UCSD-AML1 (cell line): ENCODE measurements at regions not wholly inside any gene's neighbourhood (a gene's known extent, or its start where the extent isn't known, plus 50 kb on each side); places are given as distances from the start of the nearest gene placed in this dataset.

Experiments
- DNase-seq: peaks from one replicate; lab custom pipeline; 2025; ENCODE audit not compliant: unreplicated experiment; lab: John Stamatoyannopoulos, UW

GRCh38 chr5:175116466-175117048, 327.4 kb downstream of the DRD1 start:
- DNase-seq: no peak

- no peak for DNase-seq
Measured at GRCh38 chr5:175115831-175116230, 328.2 kb downstream of the DRD1 start.

- no peak for DNase-seq
Measured at GRCh38 chr5:175113947-175114346, 330.0 kb downstream of the DRD1 start.

GRCh38 chr5:175109058-175109755, 334.8 kb downstream of the DRD1 start:
- no peak for DNase-seq

GRCh38 chr5:175107865-175108264, 336.1 kb downstream of the DRD1 start:
- no peak for DNase-seq

- DNase-seq: no peak
Measured at GRCh38 chr5:175107028-175107588, 336.9 kb downstream of the DRD1 start.

GRCh38 chr5:175104677-175105076, 339.3 kb downstream of the DRD1 start:
- no peak for DNase-seq

- no peak for DNase-seq
Measured at GRCh38 chr5:175103746-175104145, 340.2 kb downstream of the DRD1 start.

GRCh38 chr5:175102717-175103116, 341.3 kb downstream of the DRD1 start:
- no peak for DNase-seq

- DNase-seq: no peak
Measured at GRCh38 chr5:175098301-175098700, 345.7 kb downstream of the DRD1 start.

GRCh38 chr5:175096469-175097165, 347.4 kb downstream of the DRD1 start:
- DNase-seq: no peak

GRCh38 chr5:175094461-175094860, 349.5 kb downstream of the DRD1 start:
- no peak for DNase-seq

- DNase-seq: no peak
Measured at GRCh38 chr5:175092691-175093090, 351.3 kb downstream of the DRD1 start.

GRCh38 chr5:175088963-175089362, 355.0 kb downstream of the DRD1 start:
- DNase-seq: no peak

GRCh38 chr5:175082866-175083590, 358.6 kb downstream of the MSX2 start:
- no peak for DNase-seq

GRCh38 chr5:175082346-175082745, 358.0 kb downstream of the MSX2 start:
- DNase-seq: no peak

GRCh38 chr5:175079707-175080106, 355.3 kb downstream of the MSX2 start:
- no peak for DNase-seq

GRCh38 chr5:175070283-175070682, 345.9 kb downstream of the MSX2 start:
- DNase-seq: no peak

GRCh38 chr5:175060257-175060656, 335.9 kb downstream of the MSX2 start:
- no peak for DNase-seq

- DNase-seq: no peak
Measured at GRCh38 chr5:175059687-175060211, 335.4 kb downstream of the MSX2 start.

- no peak for DNase-seq
Measured at GRCh38 chr5:175056831-175057230, 332.4 kb downstream of the MSX2 start.
